H4 (cell line): ENCODE measurements at regions not wholly inside any gene's neighbourhood (a gene's known extent, or its start where the extent isn't known, plus 50 kb on each side); places are given as distances from the start of the nearest gene placed in this dataset.
"Not testable (repeated sequence)": the region's sequence is repeated elsewhere in the genome, so short reads cannot be mapped to it uniquely, and the experiment has no call there.

Source experiments
- DNase-seq: peaks from one replicate; pipeline ENCODE4 v3.0.0-alpha.2; 2015; ENCODE audit warnings: low spot score

DNA sequence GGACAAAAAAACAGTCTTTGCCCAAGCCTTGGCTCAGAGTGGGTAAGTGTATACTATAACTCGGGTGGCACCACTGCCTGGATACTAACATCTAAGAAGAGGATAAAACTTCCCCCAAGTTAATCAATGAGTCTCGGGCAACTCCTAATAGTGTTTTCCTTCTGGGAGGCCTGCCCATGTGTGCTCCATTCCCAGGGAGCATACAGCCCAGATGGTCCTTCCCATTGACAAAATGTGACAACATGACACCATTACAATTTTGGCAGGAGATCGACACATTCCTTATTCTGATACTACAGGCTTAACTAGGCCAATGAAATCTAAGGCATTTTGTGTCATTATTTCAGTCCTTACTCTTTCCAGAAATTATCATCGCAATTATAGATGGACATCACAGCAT, 52.7 kb upstream of the CRIM1 start:
- no peak for DNase-seq

DNA sequence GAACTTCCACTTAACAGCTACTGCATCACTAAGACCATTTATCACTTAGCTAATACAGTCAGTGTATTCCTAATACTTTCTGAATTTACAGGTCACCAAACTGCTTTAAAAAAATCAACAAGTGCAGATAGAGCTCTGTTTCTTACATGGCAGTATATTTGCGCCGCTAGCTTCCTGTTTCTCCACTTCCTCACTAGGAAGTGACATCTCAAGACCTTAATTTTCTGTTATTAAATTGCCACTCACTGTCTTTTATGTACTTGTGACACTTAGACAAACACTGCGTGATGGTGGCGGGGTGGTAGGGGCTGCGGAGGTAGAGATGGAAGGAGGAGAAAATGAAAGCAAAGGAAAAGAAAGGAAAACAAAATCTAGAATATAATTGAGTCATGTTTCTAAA, 53.7 kb upstream of the CRIM1 start:
- DNase-seq: no peak

DNA sequence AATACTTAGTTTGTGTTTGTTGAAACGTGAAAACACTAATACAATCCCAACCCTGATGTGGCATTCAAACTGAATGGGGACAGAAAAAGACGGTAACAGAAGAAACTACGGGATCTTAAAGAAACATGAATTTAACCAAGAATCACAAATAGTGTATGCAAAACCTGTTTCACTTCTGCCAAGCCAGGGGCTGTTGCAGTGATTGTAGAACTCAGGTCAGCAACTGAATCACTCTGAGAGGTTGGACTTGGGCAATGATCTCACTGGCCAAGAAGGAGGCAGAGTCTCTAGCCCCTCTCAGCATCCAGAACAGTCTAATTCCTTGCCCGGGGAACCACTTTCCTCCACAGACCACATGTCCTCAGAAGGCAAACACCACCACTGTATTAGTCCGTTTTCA, 54.9 kb upstream of the CRIM1 start:
- no peak for DNase-seq

DNA sequence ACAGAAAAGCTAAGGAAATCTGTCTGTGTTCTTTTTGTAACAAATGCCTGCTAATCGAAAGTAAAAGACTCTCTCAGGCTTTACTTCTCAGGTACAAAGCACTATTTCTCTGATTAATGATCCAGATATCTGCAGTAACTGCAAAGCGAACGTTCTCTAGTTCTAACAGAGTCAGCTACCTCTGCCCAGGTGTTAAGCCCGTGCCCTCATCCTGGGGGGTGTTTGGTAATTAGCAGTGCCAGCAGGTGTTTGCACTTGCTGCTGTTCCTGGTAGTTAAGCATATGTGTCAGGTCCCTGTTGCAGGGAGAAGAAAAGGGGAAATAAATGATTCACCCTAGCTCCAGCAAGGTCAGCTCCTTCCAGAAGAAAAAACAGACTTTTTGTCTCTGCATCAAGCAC, 58.8 kb upstream of the CRIM1 start:
- DNase-seq: no peak

DNA sequence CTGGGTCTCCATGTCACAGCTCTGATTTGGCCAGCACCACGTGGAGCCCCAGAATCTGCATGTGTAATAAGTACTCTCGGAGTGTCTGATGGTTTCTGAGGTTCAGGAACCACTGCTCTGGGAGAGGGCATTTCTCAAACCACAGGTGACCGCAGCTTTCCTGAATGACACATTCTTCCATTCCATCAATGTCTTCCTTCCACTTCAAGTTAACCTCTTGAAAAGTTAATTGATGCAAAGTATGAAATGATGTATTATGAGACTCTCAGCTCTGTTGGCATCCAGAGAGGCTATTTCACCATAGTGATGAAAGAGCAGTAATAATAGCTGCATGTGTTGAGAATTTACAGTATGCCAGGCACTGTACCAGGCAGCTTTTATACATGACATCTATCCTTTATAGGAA, 61.3 kb upstream of the CRIM1 start:
- no peak for DNase-seq

DNA sequence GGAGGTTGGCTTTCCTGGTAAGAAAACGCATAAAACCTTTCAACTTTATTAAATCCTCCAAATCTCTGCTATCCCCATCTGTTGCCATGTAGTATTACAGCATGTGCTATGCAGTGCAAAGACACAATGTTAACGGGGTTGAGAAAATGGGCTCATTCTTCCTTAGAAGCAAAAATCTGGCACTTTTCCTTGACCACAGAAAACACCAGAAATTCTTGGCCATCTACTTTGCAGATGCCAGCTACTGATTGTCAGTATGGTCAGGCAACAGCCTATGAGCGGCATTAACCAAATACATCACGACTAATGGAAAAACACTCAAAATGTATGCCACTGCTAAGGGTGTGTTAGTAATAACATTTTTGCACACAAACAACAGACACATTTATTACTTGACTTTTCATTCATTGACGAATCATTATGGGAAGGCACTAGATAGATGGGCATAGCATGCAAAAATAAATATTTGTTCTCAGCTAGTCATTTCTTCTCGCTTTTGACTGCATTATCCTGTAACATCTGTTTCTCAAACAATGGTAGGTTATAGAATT, 65.2 kb upstream of the CRIM1 start:
- DNase-seq: no peak

DNA sequence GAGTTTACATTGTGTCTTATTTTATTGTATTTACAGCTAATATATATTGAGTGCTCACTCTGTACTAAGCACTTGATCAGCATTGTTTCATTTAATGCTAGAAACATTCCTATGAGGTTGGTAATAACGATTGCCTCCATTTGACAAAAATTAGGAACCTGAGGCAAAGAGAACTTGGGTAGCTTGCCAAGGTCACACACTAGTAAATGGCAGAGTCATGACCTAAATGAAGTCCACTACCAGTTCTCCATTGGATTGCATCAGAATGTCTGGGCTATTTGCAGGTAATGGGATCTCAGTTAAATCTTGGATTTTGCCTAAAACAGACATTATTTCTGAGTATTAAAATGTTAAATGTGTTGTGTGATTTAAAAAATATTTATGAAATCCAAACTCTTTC, 65.8 kb upstream of the CRIM1 start:
- DNase-seq: no peak

DNA sequence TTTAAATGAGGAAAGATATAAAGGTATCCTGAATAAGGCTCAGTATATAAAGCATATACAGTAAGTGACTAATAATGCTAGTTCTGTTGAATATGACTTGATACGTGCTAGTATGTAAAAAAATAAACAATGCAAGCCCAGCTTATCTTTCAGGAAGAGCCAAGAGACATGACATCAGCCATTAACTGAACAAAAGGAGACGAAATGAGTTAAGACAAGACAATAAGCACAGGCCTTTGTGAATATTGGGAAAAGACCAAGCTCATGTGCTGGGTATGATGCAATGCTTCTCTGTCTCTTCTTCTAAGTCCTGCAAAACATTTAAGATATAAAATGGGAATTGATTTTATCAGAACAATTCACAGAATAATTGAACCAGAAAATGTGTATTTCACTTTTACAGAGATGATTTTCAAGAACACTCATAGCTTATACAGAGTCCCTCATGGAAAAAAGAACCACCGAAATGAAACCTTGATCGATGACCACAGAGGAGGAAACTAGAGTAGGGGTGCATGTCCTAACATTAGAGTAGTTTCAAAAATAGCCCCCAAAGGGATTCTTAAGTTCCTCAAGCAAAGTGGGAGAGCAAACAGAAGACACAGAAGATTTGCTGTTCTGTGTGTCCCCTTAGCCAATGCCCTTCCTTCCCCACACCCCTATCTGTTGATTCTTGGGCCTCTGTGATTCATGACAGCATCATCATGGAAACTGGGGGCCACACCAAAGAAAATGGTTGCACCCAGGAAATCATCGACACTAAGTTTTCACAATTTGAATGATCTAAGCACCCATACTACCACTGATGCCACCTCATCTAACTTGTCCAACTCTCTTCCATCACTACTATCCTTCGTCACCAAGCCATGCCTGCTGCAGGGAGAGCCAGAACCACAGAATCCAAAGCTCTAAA, 68.0 kb upstream of the CRIM1 start:
- no peak for DNase-seq

DNA sequence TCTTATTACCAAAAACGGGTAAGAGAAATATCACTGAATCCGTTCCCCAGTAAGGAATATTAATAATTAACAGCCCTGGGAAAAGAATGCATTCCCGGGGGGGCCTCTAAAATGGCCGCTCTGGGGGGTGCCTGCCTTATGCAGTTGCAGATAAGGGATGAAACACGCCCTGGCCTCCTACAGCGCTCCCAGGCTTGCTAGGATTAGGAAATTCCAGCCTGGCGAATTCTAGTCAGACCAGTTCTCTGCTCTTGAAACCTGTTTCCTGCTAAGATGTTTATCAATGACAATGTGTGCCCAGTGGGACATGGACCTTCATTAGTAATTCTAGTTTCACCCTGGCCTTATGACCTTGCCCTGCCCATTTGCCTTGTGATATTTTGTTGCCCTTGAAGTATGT, 76.1 kb upstream of the CRIM1 start:
- DNase-seq: not testable (repeated sequence)

DNA sequence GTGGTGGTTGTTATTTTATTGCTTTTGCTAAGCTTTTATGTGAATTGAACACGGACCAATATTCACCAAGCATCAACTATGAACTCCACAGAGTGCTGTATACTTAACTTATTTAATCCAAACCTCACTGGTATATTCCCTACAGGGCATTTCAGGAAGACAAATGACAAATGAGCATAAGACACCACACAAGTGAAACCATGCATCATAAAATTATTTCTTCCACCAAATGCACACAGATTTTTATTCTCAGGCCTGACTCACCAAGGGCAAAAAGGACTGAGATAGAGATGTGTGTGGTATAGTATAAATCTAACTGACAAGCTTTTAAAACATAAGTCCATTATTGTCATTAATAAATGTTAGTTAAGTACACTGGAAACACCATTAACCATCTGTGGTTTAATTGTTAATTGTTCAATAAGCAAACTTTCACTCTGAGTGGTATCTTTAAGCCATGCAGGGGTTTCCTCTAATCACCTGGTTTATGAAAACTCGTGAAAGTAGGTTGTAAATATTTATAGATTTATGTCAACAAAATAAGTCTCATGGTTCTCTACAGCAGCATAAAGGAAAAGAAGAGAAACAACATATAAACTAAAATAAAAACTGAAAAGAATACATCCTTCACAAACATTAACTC, 77.6 kb upstream of the CRIM1 start:
- DNase-seq: no peak

DNA sequence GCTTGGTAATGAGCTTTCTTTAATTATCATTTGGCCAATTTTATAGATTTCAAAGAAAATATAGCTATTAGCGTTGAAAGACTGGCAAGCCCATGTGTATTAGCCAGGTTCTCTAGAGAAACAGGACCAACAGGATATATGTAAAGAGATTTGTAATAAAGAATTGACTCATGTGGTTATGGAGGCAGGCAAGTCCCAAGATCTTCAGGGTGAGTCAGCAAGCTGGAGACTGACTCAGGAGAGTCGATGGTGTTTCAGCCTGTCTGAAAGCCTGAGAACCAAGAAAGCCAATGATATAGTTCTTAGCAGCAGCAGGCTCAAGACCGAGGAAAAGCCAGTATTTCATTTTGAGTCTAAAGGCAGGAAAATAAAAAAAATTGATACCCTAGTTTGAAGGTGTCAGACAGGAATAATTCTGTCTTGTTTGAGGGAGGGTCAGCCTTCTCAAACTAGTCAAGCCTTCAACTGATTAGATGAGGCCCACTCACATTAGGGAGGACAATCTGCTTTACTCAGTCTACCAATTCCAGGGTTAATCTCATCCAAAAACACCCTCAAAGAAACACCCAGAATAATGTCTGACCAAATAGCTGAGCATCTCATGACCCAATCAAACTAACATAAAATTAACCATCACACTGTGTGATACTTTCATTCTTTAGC, 78.3 kb upstream of the CRIM1 start:
- DNase-seq: peak; percentile 17

DNA sequence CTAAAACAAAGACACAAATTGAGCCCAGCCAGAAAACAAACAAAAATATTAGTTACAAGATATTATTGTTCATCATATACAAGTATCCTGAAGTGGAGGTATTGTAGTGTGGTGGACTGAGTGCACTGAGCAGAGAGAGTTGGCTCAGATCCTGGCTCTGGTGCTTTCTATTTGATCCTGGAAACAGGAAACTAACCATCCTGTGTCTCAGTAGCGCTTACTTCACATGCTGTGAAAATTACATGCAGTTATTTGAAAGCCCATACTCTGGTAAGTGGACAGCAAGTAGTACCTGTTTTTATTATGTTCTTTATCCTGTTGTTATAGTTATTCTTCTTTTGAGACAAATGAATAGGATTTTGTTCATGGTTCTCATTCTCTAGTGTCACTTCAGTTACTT, 84.3 kb upstream of the CRIM1 start:
- no peak for DNase-seq

DNA sequence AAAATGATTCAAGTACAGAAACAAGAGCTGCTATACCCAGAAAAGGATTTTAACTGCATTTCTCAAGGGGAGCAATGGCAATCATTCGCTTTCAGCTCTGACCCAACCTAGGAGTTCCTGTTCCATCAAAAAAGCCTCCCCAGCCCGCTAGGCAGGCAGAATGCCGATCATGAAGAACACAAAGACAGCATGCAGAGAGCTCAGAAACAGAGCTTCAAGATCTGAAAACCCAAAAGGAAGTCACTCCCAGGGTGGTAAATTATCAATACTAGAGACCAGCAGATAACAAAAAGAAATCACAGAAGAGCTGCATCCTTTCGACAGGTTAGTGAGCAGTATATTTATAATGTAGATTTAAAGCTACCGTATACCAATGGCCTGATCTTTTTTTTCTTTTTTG, 84.8 kb upstream of the CRIM1 start:
- DNase-seq: no peak

DNA sequence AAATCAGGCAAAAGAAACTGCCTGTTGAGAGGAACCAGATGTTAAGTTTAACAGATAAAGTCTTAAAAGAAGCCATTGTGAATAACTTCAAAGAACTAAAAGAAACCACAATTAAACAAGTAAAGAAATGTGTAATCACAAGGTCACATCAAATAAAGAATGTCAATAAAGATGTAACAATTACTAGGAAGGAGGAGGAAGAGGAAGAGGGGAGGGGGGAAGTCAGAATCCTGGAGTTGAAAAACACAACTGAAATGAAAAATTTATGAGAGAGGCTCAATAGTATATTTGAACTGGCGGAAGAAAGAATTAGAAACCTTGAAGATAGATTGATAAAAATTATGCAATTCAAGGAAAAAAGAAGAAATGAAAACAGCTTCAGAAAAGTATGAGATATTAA, 88.4 kb upstream of the CRIM1 start:
- DNase-seq: no peak

DNA sequence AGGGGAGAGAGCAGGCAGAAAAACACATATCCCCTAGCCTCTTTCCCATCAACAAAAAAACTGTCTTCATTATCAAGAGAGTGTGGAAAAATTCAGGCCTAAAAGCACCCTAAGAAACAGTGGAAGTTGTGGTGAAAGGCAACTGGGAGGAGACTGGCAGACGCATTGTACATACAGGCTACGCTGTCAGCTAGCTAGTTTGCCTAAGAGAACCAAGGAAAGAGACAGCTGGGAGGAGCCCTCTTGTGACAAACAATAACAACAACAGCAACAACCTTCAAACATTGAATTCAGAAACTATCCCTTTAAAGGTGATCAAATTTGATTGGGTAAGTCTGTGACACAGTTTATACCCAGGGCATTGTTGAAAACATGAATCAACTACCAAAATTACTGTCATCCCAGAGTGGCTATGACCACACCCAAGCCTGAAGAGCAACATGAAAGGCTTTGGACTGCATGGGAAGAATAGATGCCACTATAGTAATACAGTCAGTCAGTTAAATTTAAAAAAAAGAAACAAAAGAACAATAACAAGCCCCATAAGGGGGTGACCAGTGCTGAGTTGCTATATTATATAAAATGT, 88.9 kb upstream of the CRIM1 start:
- no peak for DNase-seq

DNA sequence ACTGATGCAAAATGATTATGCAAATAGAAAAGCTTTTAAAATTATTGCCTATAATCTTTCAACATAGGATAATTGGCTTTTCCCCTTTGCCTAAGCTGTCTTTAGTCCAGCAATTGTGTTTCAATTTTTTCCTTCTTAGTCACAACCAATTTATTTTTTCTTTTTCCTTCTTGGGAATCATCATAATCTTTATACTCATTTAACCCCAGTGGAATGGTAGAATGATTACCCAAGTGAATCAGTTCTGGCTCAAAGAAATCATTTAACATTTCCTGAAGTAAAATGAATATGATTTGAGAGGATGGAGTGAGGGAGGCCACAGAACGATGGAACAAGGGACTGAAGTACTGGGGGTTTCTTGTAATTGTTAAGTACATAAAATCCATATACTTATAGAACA, 93.0 kb upstream of the CRIM1 start:
- no peak for DNase-seq

DNA sequence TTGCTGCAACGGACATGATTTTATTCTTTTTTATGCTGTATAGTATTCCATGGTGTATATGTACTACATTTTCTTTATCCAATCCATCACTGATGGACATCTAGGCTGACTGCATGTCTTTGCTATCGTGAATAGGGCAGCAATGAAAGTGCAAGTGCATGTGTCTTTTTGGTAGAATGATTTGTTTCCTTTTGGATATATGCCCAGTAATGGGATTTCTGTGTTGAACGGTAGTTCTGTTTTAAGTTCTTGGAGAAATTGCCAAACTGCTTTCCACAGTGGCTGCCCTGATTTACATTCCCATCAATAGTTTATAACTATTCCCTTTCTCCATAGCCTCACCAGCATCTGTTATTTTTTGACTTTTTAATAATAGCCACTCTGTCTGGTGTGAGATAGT, 99.7 kb upstream of the CRIM1 start:
- no peak for DNase-seq

DNA sequence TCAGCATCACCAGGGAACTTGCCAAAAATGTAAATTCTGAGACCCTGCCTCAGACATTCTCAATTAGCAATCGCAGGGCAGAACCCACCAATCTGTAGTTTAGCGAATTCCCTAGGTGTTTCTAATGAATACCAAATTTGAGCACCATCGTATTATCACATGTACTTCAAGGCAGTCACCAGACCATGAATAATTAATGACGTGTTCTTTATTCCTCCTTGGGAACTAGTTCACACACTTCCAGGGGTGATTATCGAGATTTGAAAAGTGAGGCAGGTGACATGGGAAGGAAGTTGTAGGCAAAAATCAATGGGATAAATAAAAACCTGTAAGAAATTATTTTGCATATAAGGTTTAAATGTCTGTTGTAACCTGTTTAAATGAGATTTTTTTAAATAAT, 102.5 kb upstream of the CRIM1 start:
- no peak for DNase-seq

DNA sequence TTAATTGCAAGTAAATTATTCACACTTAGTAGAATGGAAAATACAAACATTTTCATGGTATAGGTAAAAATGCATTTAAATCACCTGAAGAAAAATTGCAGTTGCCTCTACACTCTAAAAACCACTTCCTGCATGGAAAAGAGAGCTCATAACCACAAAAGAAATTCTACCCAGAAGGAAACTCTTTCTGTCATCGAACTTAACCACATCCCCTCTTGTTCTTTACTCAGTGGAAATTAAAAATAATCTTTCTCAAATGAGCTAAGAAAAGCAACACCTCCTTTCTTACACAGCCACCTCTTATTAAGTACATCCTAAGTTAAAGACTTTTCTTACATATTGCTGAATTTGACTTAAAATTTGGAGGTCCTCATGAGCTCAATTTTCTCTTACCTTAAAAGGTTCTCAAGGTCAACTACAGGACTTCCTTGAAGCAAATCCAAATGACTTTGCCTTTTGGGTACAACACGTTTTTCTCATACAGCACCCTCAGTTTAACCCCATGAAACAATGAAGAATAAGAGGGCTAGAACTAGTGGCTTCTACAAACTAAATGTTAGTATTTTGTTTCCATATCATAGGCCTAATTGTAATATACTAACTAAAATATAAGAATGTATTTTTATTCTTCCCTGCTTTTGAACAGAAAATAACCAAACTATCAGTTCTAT, 109.1 kb upstream of the CRIM1 start:
- DNase-seq: peak; percentile 2

DNA sequence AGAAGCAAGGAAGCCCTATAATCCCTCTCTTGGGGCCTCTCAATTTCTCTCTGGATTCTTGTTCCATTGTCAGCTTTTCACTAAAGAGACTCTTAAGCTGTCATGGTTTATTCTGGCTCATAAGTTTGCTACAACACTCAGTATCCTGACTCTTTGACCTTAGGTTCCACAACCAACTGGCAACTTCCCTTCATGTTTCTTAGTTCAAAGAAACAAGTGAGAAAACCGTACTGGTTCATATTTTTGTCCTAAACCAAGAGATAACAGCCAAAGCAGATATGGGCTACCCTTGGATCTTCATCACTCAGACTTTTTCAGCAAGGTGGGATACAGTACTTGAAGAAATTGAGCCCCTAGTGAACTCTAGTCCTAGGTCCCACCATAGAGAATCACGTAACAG, 109.9 kb upstream of the CRIM1 start:
- DNase-seq: no peak

DNA sequence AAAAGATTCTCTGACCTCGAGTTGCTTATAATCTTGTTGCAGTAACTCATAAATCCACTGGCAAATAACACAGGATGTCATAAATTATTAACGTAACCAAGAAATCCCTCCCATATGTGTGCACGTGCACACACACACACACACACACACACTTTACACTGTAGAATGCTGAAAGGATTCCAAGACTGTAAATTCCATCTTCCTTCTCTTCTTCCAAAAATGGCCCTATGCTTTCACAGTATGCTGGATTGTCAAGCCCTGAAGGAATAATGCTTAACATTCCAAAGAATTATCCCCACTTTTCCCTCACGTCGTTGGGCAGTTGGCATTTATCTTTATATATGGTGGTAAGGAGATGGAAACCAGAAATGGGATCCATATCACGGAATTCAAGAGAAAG, 117.5 kb upstream of the CRIM1 start:
- no peak for DNase-seq

DNA sequence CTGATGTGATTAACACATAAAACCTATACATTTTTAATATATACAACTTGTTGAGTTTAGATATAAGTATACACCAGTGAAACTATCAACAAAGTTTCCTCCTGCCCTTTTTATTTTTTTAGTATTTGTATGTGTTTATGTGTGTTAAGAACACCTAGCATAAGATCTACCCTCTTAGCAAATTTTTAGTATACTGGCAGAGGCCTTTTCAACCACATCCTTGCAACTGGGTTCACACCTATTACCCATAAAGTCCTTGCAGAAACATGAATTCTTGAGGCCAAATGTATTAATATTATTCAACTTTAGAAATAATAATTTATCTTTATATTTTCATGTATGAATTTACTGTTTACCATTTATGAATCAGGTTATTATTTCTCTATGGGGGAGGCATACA, 119.7 kb upstream of the CRIM1 start:
- no peak for DNase-seq
